ENCODE measurements at regions not wholly inside any gene's neighbourhood (a gene's known extent, or its start where the extent isn't known, plus 50 kb on each side); places are given as distances from the start of the nearest gene placed in this dataset.

- TF ChIP-seq CTCF (IDR thresholded peaks at IDR 0.05): no peak
- Histone ChIP-seq H3K79me2 (no peaks in the 10 kb centered on the region), H2AFZ (no peak overlapping the region), H3K4me2 (ENCODE audit: low read length) (no peak overlapping the region), H3K9me3 (ENCODE audit: control insufficient read depth, low read length) (no peaks in the 10 kb centered on the region), H3K4me1 (no peaks in the 10 kb centered on the region), H3K36me3 (ENCODE audit: control insufficient read depth, insufficient read depth, low read length) (no peaks in the 10 kb centered on the region), H3K4me3 (ENCODE audit: low read depth, low read length) (no peak overlapping the region), H3K27ac (no peak overlapping the region), H3K9ac (no peak overlapping the region), H3K27me3 (ENCODE audit: control insufficient read depth, insufficient read depth, low read length) (no peaks in the 10 kb centered on the region)
Measured at GRCh38 chr9:7401116-7401515, 398.5 kb downstream of the DMAC1 start.

- H3K4me1 ChIP-seq: no peaks in the 10 kb centered on the region
- H3K27ac ChIP-seq: no peak overlapping the region
- no peaks in the 10 kb centered on the region for H3K36me3 ChIP-seq (ENCODE audit: control insufficient read depth, insufficient read depth, low read length)
- H2AFZ ChIP-seq: no peak overlapping the region
- H3K9me3 ChIP-seq (ENCODE audit: control insufficient read depth, low read length): no peaks in the 10 kb centered on the region
- no peaks in the 10 kb centered on the region for H3K79me2 ChIP-seq
- no peak overlapping the region for H3K9ac ChIP-seq
- no peak for TF ChIP-seq CTCF (IDR thresholded peaks at IDR 0.05)
- H3K4me3 ChIP-seq (ENCODE audit: low read depth, low read length): no peak overlapping the region
- no peaks in the 10 kb centered on the region for H3K27me3 ChIP-seq (ENCODE audit: control insufficient read depth, insufficient read depth, low read length)
- H3K4me2 ChIP-seq (ENCODE audit: low read length): no peak overlapping the region
Measured at GRCh38 chr9:7394002-7394774, 405.4 kb downstream of the DMAC1 start.

- no peaks in the 10 kb centered on the region for H3K4me1 ChIP-seq
- no peak overlapping the region for H3K27ac ChIP-seq
- no peak overlapping the region for H2AFZ ChIP-seq
- H3K9me3 ChIP-seq (ENCODE audit: control insufficient read depth, low read length): no peaks in the 10 kb centered on the region
- H3K4me2 ChIP-seq (ENCODE audit: low read length): no peak overlapping the region
- no peaks in the 10 kb centered on the region for H3K79me2 ChIP-seq
- H3K9ac ChIP-seq: no peak overlapping the region
- H3K36me3 ChIP-seq (ENCODE audit: control insufficient read depth, insufficient read depth, low read length): no peaks in the 10 kb centered on the region
- no peak overlapping the region for H3K4me3 ChIP-seq (ENCODE audit: low read depth, low read length)
- H3K27me3 ChIP-seq (ENCODE audit: control insufficient read depth, insufficient read depth, low read length): no peaks in the 10 kb centered on the region
- TF ChIP-seq CTCF (IDR thresholded peaks at IDR 0.05): no peak
Measured at GRCh38 chr9:7392148-7392547, 407.4 kb downstream of the DMAC1 start.

GRCh38 chr9:7388755-7389154 is 410.8 kb downstream of the DMAC1 start:
- no peak overlapping the region for H2AFZ ChIP-seq
- H3K4me2 ChIP-seq (ENCODE audit: low read length): no peak overlapping the region
- no peak overlapping the region for H3K4me3 ChIP-seq (ENCODE audit: low read depth, low read length)
- no peaks in the 10 kb centered on the region for H3K79me2 ChIP-seq
- no peak for TF ChIP-seq CTCF (IDR thresholded peaks at IDR 0.05)
- H3K9me3 ChIP-seq (ENCODE audit: control insufficient read depth, low read length): no peaks in the 10 kb centered on the region
- H3K27ac ChIP-seq: no peak overlapping the region
- H3K9ac ChIP-seq: no peak overlapping the region
- no peaks in the 10 kb centered on the region for H3K36me3 ChIP-seq (ENCODE audit: control insufficient read depth, insufficient read depth, low read length)
- H3K27me3 ChIP-seq (ENCODE audit: control insufficient read depth, insufficient read depth, low read length): no peaks in the 10 kb centered on the region
- no peaks in the 10 kb centered on the region for H3K4me1 ChIP-seq

GRCh38 chr9:7387840-7388239 is 411.7 kb downstream of the DMAC1 start:
- H3K36me3 ChIP-seq (ENCODE audit: control insufficient read depth, insufficient read depth, low read length): no peaks in the 10 kb centered on the region
- no peak overlapping the region for H3K9ac ChIP-seq
- no peak overlapping the region for H3K4me3 ChIP-seq (ENCODE audit: low read depth, low read length)
- H3K9me3 ChIP-seq (ENCODE audit: control insufficient read depth, low read length): no peaks in the 10 kb centered on the region
- no peak for TF ChIP-seq CTCF (IDR thresholded peaks at IDR 0.05)
- no peak overlapping the region for H3K4me2 ChIP-seq (ENCODE audit: low read length)
- H2AFZ ChIP-seq: no peak overlapping the region
- no peaks in the 10 kb centered on the region for H3K4me1 ChIP-seq
- H3K79me2 ChIP-seq: no peaks in the 10 kb centered on the region
- H3K27ac ChIP-seq: no peak overlapping the region
- H3K27me3 ChIP-seq (ENCODE audit: control insufficient read depth, insufficient read depth, low read length): no peaks in the 10 kb centered on the region
